Activated T-helper 1 cell treated with anti-CD3 and anti-CD28 coated beads, Interleukin-12 subunit alpha, Interleukin-12 subunit beta, Interleukin-2, Interleukin-4 antibody, amounts not matched to agents 30 ng/mL and 10 ng/mL and 1 ng/mL, durations not matched to agents 14 hours and 24 hours and 36 hours (primary cell): ENCODE measurements at regions not wholly inside any gene's neighbourhood (a gene's known extent, or its start where the extent isn't known, plus 50 kb on each side); places are given as distances from the start of the nearest gene placed in this dataset.
"Not testable (repeated sequence)": the region's sequence is repeated elsewhere in the genome, so short reads cannot be mapped to it uniquely, and the experiment has no call there.

Experiments
- DNase-seq: peaks from one replicate; pipeline ENCODE4 v3.0.0; 2021; ENCODE audit warnings: low spot score
- H3K27ac Mint-ChIP-seq: one replicate; pipeline ENCODE4 v1.8.0; 2021; ENCODE audit warnings: mild to moderate bottlenecking, mixed read lengths
- H3K27me3 Mint-ChIP-seq: one replicate; pipeline ENCODE4 v1.8.0; 2022; ENCODE audit warnings: mild to moderate bottlenecking, moderate library complexity, mixed read lengths; ENCODE audit not compliant: insufficient read depth
- H3K36me3 Mint-ChIP-seq: one replicate; pipeline ENCODE4 v1.8.0; 2021; ENCODE audit warnings: low read depth, mixed read lengths
- H3K4me1 Mint-ChIP-seq: one replicate; pipeline ENCODE4 v1.8.0; 2021; ENCODE audit warnings: low read depth, mixed read lengths
- H3K4me3 Mint-ChIP-seq: one replicate; pipeline ENCODE4 v1.8.0; 2021; ENCODE audit warnings: mild to moderate bottlenecking, moderate library complexity, mixed read lengths
- H3K9me3 Mint-ChIP-seq: one replicate; pipeline ENCODE4 v1.8.0; 2021; ENCODE audit warnings: mixed read lengths
- intact Hi-C: fragments of 100-400 bp; cut with micrococcal nuclease; formaldehyde crosslinking; loops from one replicate; pipeline ENCODE4 v1.15.1; 2024

DNA sequence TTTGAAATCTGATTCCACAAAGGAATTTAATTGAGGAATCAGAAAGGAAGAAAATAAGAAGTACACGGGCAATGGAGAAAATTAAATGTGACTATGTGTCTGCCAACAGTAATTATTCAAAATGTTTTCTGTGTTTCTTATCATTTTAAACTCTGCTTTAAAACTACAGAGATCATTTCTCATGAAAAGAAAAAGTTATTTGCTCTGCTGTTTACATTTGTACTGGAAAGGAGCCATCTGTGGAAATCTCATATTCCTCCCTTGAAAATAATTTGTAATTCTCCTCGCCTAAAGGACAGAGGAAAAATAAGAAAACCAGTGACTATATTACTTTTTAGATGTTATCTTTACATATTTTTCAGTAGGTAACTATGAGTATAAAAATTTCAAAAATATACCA, 181.9 kb upstream of the MEIS1 start:
- Mint-ChIP-seq H3K27me3 (no peaks in the 10 kb centered on the region), H3K9me3 (no peaks in the 10 kb centered on the region), H3K4me1 (no peaks in the 10 kb centered on the region), H3K4me3 (no peak overlapping the region), H3K36me3 (no peaks in the 10 kb centered on the region), H3K27ac (no peak overlapping the region)
- no peak for DNase-seq
- intact Hi-C loops: no loop called here

DNA sequence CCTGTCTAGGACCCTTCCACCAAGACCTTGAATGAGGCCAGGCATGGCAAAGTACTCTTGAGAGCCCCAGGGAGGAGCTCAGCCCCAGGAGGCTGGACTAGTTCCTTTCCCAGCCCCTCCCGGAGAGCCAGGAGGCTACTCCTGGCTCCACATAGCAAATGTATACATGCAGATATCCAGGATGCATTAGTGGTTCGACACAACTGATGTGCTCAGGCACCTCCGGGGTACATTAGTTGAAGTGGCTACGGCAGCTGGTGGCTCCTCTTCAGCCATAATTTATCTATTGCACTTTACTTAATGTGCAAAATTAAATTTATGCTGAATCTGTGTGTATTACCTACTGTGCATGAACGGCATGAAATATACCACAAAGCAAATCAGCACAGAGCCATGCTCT, 182.8 kb upstream of the MEIS1 start:
- no peak for DNase-seq
- H3K4me3 Mint-ChIP-seq: no peak overlapping the region
- no peaks in the 10 kb centered on the region for H3K4me1 Mint-ChIP-seq
- no peaks in the 10 kb centered on the region for H3K36me3 Mint-ChIP-seq
- no peak overlapping the region for H3K27ac Mint-ChIP-seq
- intact Hi-C loops: no loop called here
- no peaks in the 10 kb centered on the region for H3K27me3 Mint-ChIP-seq
- no peaks in the 10 kb centered on the region for H3K9me3 Mint-ChIP-seq

DNA sequence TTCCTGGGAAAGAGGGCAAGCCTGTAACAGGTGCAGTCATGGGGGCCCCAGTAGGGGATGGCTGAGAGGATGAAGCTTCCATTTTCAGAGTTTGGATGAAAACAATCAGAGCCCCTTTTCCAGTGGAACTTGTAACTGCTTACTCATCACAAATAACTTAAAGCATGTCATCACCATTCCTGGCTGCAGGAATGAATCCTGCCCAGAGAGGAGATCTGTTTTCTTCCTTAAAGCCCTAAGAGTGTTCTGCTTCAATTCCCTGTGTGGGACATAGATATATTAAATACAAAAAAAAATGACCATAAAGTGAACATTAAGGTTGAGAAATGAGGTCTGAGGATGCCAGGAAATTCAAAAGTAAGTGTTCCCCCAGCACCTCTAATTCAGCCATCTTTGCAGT, 183.4 kb upstream of the MEIS1 start:
- H3K27ac Mint-ChIP-seq: no peak overlapping the region
- H3K36me3 Mint-ChIP-seq: no peaks in the 10 kb centered on the region
- DNase-seq: no peak
- H3K4me3 Mint-ChIP-seq: no peak overlapping the region
- H3K27me3 Mint-ChIP-seq: no peaks in the 10 kb centered on the region
- no peaks in the 10 kb centered on the region for H3K4me1 Mint-ChIP-seq
- intact Hi-C loops: no loop called here
- no peaks in the 10 kb centered on the region for H3K9me3 Mint-ChIP-seq

DNA sequence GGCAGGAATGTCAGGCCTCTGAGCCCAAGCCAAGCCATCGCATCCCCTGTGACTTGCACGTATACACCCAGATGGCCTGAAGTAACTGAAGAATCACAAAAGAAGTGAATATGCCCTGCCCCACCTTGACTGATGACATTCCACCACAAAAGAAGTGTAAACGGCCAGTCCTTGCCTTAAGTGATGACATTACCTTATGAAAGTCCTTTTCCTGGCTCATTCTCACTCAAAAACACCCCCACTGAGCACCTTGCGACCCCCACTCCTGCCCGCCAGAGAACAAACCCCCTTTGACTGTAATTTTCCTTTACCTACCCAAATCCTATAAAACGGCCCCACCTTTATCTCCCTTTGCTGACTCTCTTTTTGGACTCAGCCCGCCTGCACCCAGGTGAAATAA, 185.8 kb upstream of the MEIS1 start:
- DNase-seq, H3K9me3 Mint-ChIP-seq, intact Hi-C loops, H3K4me1 Mint-ChIP-seq, H3K36me3 Mint-ChIP-seq, H3K27ac Mint-ChIP-seq, H3K27me3 Mint-ChIP-seq, H3K4me3 Mint-ChIP-seq: not testable (repeated sequence)

DNA sequence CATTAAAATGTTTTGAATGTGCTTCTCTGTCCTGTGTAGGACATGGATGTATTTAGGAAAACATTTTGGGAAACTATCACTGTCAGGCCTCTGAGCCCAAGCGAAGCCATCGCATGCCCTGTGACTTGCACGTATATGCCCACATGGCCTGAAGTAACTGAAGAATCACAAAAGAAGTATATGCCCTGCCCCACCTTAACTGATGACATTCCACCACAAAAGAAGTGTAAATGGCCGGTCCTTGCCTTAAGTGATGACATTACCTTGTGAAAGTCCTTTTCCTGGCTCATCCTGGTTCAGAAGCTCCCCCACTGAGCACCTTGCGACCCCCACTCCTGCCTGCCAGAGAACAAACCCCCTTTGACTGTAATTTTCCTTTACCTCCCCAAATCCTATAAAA, 191.1 kb upstream of the MEIS1 start:
- H3K4me3 Mint-ChIP-seq, H3K36me3 Mint-ChIP-seq, DNase-seq, intact Hi-C loops, H3K27ac Mint-ChIP-seq, H3K27me3 Mint-ChIP-seq, H3K4me1 Mint-ChIP-seq, H3K9me3 Mint-ChIP-seq: not testable (repeated sequence)

DNA sequence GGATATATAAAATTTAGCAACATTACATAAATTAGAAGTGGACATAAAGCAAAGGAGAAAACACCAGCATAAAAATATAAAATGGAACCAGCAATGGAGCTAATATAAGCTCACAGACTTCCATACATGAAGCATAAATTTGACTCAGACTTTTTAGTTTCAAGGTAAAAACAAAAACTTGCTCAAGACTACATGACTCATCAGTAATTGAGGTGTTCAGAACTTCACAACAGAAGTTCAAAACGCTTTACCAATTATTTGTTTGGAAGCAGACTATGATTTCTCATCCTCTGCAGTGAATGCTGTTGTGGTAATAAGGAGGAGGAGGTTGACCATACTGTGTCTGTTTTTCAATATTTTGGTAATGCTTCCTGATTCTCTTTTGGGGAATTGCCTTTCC, 192.0 kb upstream of the MEIS1 start:
- DNase-seq, H3K27ac Mint-ChIP-seq, intact Hi-C loops, H3K36me3 Mint-ChIP-seq, H3K4me3 Mint-ChIP-seq, H3K9me3 Mint-ChIP-seq, H3K27me3 Mint-ChIP-seq, H3K4me1 Mint-ChIP-seq: not testable (repeated sequence)

DNA sequence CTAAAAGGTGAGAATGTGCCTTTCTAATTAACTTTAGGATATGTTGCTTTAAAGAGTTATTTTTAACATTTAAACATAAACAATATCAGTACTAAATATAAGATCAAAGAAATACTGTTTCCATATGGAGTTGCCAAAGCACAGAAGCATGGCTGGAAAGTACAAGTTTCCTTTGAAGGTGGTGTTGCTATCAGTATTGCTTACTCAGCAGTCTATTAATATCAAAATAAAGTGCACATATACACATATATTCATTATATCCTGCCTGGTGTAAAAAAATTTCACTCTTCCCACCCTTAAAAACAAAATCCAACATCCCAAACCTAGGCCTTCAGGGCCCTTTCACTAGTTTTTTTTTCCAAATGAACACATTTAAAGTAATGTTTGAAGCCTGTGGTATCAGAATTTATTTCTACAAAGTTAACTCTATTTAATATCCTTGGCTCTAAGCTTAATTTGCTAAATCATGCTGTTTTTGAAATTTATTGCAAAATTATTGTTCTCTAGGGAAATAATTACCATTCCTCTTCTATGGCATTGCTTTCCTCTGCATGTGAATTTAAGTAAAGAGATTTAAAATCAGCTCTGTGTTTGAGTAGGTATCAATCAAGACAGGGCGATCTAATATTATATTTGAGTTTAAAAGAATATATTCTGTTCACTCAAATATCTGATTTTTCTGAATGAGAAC, 192.7 kb upstream of the MEIS1 start:
- Mint-ChIP-seq H3K36me3 (no peaks in the 10 kb centered on the region), H3K4me1 (no peaks in the 10 kb centered on the region), H3K9me3 (no peaks in the 10 kb centered on the region), H3K27me3 (no peaks in the 10 kb centered on the region), H3K4me3 (no peak overlapping the region), H3K27ac (no peak overlapping the region)
- DNase-seq: no peak
- intact Hi-C loops: no loop called here

DNA sequence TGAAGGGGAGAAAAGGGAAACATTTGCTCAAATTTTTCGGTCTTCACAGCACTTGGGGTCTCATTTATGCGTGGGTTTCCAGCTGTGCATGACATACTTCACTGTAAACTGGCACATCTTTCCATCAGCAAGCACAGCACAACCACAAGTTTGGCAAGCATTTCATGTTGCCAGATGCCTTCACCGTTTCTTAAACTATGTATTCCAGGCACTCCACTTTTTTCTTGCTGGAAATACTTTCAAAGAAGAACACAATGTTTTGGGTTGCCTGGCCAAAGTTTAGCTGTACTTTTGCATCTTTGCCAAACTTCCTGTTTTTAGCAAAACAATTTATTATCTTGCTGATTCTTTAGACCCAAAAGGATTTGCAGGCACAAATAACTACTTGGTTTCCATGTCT, 194.6 kb upstream of the MEIS1 start:
- Mint-ChIP-seq H3K36me3 (no peaks in the 10 kb centered on the region), H3K9me3 (no peaks in the 10 kb centered on the region), H3K4me1 (no peaks in the 10 kb centered on the region)

DNA sequence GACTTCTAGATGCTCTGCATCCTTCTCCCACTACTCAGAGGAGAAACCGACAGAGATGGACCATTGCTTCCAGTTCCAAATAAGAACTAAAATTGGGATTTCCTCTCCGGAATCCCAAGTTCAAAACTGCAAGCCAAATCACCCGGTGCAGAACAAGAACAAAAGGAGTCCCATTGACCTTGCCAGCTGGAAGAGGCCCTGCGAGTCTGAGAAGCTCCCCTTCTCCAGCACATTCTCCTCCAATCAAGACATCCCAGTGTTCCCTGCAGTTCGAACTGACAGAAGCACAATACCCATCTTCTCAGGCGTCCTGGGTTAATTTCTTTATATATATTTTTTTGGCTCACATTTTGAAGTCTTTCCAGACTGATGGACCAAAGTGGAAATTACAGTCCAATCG, 195.3 kb upstream of the MEIS1 start:
- DNase-seq: no peak
- Mint-ChIP-seq H3K27me3 (no peaks in the 10 kb centered on the region), H3K4me1 (no peaks in the 10 kb centered on the region), H3K27ac (no peak overlapping the region), H3K9me3 (no peaks in the 10 kb centered on the region), H3K36me3 (no peaks in the 10 kb centered on the region), H3K4me3 (no peak overlapping the region)
- intact Hi-C loops: no loop called here

More for the DNA sequence above, 194.6 kb upstream of the MEIS1 start:
- H3K27me3 Mint-ChIP-seq: no peaks in the 10 kb centered on the region
- H3K27ac Mint-ChIP-seq: no peak overlapping the region
- DNase-seq: no peak
- intact Hi-C loops: no loop called here
- H3K4me3 Mint-ChIP-seq: no peak overlapping the region

DNA sequence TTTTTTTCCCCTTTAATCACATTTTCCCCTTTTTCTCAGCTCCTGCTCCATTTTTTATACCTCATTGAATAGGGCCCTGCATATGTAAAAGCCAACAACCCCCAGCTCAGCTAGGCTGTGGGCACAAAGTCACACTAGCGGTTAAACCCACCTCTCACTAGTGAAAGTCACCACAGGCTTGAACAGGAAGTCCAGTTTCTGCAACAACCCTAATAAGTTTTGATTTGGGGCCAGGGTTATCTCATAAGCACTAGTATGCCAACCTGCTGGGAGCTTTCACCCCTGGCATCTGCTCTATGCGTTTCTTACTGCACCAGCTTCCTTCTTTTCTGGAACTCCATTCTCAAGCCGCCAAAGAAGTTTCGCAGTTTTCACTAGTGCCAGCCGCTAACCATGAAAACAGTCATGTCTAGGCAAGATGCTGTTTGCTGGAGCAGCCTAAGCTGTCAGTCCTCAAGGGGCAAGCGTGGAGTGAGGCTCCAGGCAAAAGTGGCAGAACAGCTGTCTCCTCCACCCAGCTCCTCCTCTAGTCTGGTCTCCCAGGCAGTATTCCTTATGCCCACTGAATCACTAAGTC, 197.0 kb upstream of the MEIS1 start:
- no peak for DNase-seq

DNA sequence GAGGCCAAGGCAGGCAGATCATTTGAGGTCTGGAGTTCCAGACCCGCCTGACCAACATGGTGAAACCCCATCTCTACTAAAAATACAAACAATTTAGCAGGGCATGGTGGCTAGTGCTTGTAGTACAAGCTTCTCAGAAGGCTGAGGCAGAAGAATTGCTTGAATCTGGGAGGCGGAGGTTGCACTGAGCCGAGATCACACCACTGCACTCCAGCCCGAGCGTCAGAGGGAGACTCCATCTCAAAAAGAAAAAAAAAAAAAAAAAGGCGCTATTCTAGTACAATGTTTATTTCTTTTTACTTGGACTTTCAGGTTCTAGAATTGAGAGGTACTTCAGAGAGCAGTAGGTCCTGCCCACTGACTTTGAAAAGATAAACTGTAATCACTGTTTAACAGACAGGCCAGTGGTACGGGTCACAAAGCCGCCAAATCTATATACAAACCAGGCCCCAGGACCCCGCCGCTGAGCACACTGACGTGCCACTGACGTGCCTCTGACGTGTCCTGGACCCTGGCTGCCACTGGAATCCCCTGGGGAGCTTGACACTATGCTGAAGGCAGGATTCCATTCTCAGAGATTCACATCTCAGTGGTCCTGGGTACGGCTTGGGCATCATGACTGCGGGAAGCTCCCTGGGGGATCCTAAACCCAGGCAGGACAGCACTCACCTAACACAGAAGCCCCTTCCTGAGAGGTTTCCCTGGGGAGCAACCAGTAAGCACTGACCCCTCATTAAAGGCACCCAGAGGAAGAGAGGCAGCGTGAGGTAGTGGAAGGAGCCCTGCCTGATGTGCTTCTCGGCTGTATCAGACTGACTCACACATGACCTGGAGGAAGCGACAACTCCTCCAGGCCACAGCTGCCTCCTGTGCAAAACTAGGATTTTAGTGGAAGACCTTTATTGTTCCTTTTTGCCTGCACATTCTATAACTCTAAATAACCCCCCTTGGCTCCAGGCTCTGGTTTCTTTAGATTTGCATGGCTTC, 197.8 kb upstream of the MEIS1 start:
- H3K27ac Mint-ChIP-seq: no peak overlapping the region
- H3K4me1 Mint-ChIP-seq: no peaks in the 10 kb centered on the region
- H3K4me3 Mint-ChIP-seq: no peak overlapping the region

More for the DNA sequence above, 197.0 kb upstream of the MEIS1 start:
- Mint-ChIP-seq H3K27me3 (no peaks in the 10 kb centered on the region), H3K4me1 (no peaks in the 10 kb centered on the region), H3K36me3 (no peaks in the 10 kb centered on the region), H3K9me3 (no peaks in the 10 kb centered on the region), H3K4me3 (no peak overlapping the region), H3K27ac (no peak overlapping the region)
- intact Hi-C loops: no loop called here

DNA sequence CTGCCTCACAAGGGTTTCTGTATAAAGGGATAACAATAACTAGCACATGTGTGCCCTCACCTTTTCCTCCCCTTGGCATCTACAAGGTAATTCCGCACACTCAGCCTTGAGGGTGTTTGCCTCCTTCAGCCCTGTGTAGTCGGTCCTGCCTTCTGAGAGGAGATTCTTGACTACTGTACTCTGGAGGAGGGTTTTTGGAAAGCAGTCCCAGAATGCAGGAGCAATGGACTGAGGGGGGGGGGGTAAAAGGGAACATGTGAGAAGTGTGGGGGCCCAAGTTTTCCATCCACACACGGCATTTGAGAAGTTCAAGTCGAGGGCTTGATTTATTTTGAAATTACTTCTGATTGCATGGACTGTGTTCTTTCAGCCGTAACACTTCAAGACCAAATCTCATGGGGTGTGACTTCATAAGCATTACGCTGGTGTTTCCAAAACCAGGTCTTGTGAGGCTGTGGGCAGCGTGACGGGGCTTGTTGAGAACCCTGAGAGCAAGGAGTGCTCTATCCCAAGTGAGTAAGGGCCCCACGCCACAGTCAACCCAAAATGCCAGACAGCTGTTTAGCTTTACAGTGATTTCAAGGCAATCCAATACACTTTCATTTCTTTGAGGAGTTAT, 198.7 kb upstream of the MEIS1 start:
- H3K9me3 Mint-ChIP-seq: no peaks in the 10 kb centered on the region
- no peak overlapping the region for H3K27ac Mint-ChIP-seq
- no peak overlapping the region for H3K4me3 Mint-ChIP-seq
- H3K27me3 Mint-ChIP-seq: no peaks in the 10 kb centered on the region
- intact Hi-C loops: no loop called here
- no peaks in the 10 kb centered on the region for H3K4me1 Mint-ChIP-seq
- DNase-seq: no peak
- no peaks in the 10 kb centered on the region for H3K36me3 Mint-ChIP-seq

More for the DNA sequence above, 197.8 kb upstream of the MEIS1 start:
- DNase-seq: no peak
- H3K9me3 Mint-ChIP-seq: no peaks in the 10 kb centered on the region
- H3K27me3 Mint-ChIP-seq: no peaks in the 10 kb centered on the region
- H3K36me3 Mint-ChIP-seq: no peaks in the 10 kb centered on the region
- intact Hi-C loops: no loop called here

DNA sequence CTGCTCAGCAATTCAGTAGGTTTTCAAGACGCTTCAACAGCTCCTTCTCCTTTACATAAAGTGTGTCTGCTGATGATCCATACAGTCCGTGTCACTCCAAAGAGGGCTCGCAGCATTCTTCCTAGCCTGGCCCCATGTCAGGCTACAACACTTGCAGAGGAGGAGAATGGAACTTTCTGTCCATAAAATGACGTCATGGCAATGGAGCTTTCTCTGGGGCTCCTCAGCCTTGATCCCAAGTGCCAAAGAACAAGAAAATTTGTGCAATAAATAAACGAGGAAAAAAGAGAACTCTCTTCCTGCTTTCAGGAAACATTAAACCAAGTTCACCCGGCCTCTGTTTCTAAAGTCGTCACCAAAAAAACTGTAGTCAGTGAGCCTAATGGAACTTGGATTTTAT, 199.5 kb upstream of the MEIS1 start:
- Mint-ChIP-seq H3K27ac (no peak overlapping the region), H3K27me3 (no peaks in the 10 kb centered on the region), H3K4me1 (no peaks in the 10 kb centered on the region), H3K4me3 (no peak overlapping the region), H3K9me3 (no peaks in the 10 kb centered on the region), H3K36me3 (no peaks in the 10 kb centered on the region)
- intact Hi-C loops: no loop called here
- no peak for DNase-seq
